ENCODE measurements at regions not wholly inside any gene's neighbourhood (a gene's known extent, or its start where the extent isn't known, plus 50 kb on each side); places are given as distances from the start of the nearest gene placed in this dataset.
A peak's percentile ranks its signal among the peaks of the same experiment; 100 is the strongest.

- Histone ChIP-seq H3K79me2 (ENCODE audit: low read depth) (no peaks in the 10 kb centered on the region), H2AFZ (peak overlapping the region; percentile 42; the same call in 1 of the 2 replicates), H3K27ac (no peak overlapping the region), H3K4me1 (replicated peaks; ENCODE audit: insufficient read depth) (0 out of 2 replicates have a peak, but pooled peaks cover 8% of the 10 kb centered on the region), H3K9me2 (ENCODE audit: insufficient read depth) (no peaks in the 10 kb centered on the region), H3K27me3 (ENCODE audit: insufficient read depth, low read depth) (no peaks in the 10 kb centered on the region), H3F3A (ENCODE audit: insufficient read depth, low read depth) (no peaks in the 10 kb centered on the region; the same call in 1 of the 2 replicates), H3K36me3 (ENCODE audit: low read depth) (no peaks in the 10 kb centered on the region), H3K9me3 (ENCODE audit: insufficient read depth, low read depth) (no peaks in the 10 kb centered on the region), H3K4me3 (no peak overlapping the region), H4K20me1 (ENCODE audit: insufficient read depth) (no peaks in the 10 kb centered on the region; the same call in 1 of the 2 replicates), H3K4me2 (peak overlapping the region; percentile 45; the same call in 1 of the 2 replicates)
- peak in 1 of 2 experiments; percentile 51 for DNase-seq
- ChIA-PET CTCF (no interaction called here), POLR2A (ENCODE audit: unreplicated experiment) (no interaction called here)
- BruUV-seq (replicated peaks), result no TSS peak
- intact Hi-C loops (cut with micrococcal nuclease; ENCODE audit: unreplicated experiment), result no loop called here
- TF ChIP-seq CTCF (conservative IDR thresholded peaks at IDR 0.05) (no peak), EZH2 (IDR thresholded peaks at IDR 0.05; ENCODE audit: low read depth) (no peak)
Observed at GRCh38 chr10:55449981-55450380, 649.0 kb upstream of the PCDH15 start.

- no TSS peak for BruUV-seq (replicated peaks)
- H3K4me3 ChIP-seq, result no peak overlapping the region
- no peak for DNase-seq
- no peak overlapping the region for H3K4me2 ChIP-seq
- no peak for TF ChIP-seq CTCF (conservative IDR thresholded peaks at IDR 0.05)
- TF ChIP-seq EZH2 (IDR thresholded peaks at IDR 0.05; ENCODE audit: low read depth), result no peak
- H3K9me2 ChIP-seq (ENCODE audit: insufficient read depth), result peaks cover 6% of the 10 kb centered on the region; the same call in 1 of the 2 replicates
- H3K36me3 ChIP-seq (ENCODE audit: low read depth), result no peaks in the 10 kb centered on the region
- no peaks in the 10 kb centered on the region; the same call in 1 of the 2 replicates for H4K20me1 ChIP-seq (ENCODE audit: insufficient read depth)
- H3K27me3 ChIP-seq (ENCODE audit: insufficient read depth, low read depth), result no peaks in the 10 kb centered on the region
- ChIA-PET POLR2A (ENCODE audit: unreplicated experiment) (no interaction called here), CTCF (no interaction called here)
- H3K79me2 ChIP-seq (ENCODE audit: low read depth), result no peaks in the 10 kb centered on the region
- no peak overlapping the region for H3K27ac ChIP-seq
- H2AFZ ChIP-seq, result no peak overlapping the region
- H3K4me1 ChIP-seq (replicated peaks; ENCODE audit: insufficient read depth), result 0 out of 2 replicates have a peak, but pooled peaks cover 8% of the 10 kb centered on the region
- H3K9me3 ChIP-seq (ENCODE audit: insufficient read depth, low read depth), result no peaks in the 10 kb centered on the region
- no peaks in the 10 kb centered on the region; the same call in 1 of the 2 replicates for H3F3A ChIP-seq (ENCODE audit: insufficient read depth, low read depth)
- intact Hi-C loops (cut with micrococcal nuclease; ENCODE audit: unreplicated experiment), result no loop called here
Observed at GRCh38 chr10:55446441-55447002, 645.5 kb upstream of the PCDH15 start.

- H3K4me2 ChIP-seq, result no peak overlapping the region
- no peak for DNase-seq
- ChIA-PET CTCF (no interaction called here), POLR2A (ENCODE audit: unreplicated experiment) (no interaction called here)
- no TSS peak for BruUV-seq (replicated peaks)
- no peak overlapping the region for H2AFZ ChIP-seq
- no peak for TF ChIP-seq CTCF (conservative IDR thresholded peaks at IDR 0.05)
- TF ChIP-seq EZH2 (IDR thresholded peaks at IDR 0.05; ENCODE audit: low read depth), result no peak
- H3K4me1 ChIP-seq (replicated peaks; ENCODE audit: insufficient read depth), result no peaks in the 10 kb centered on the region
- no peaks in the 10 kb centered on the region for H3K9me3 ChIP-seq (ENCODE audit: insufficient read depth, low read depth)
- no peaks in the 10 kb centered on the region for H3F3A ChIP-seq (ENCODE audit: insufficient read depth, low read depth)
- no peaks in the 10 kb centered on the region for H3K36me3 ChIP-seq (ENCODE audit: low read depth)
- intact Hi-C loops (cut with micrococcal nuclease; ENCODE audit: unreplicated experiment), result no loop called here
- H3K27me3 ChIP-seq (ENCODE audit: insufficient read depth, low read depth), result no peaks in the 10 kb centered on the region
- H4K20me1 ChIP-seq (ENCODE audit: insufficient read depth), result no peaks in the 10 kb centered on the region
- no peak overlapping the region for H3K27ac ChIP-seq
- peaks cover 6% of the 10 kb centered on the region; the same call in 1 of the 2 replicates for H3K9me2 ChIP-seq (ENCODE audit: insufficient read depth)
- H3K79me2 ChIP-seq (ENCODE audit: low read depth), result no peaks in the 10 kb centered on the region
- no peak overlapping the region for H3K4me3 ChIP-seq
Observed at GRCh38 chr10:55441777-55442176, 640.7 kb upstream of the PCDH15 start.
